GM19328 (cell line): ENCODE measurements at regions not wholly inside any gene's neighbourhood (a gene's known extent, or its start where the extent isn't known, plus 50 kb on each side); places are given as distances from the start of the nearest gene placed in this dataset.
"Not testable (repeated sequence)": the region's sequence is repeated elsewhere in the genome, so short reads cannot be mapped to it uniquely, and the experiment has no call there.

Source experiments
- ATAC-seq: cut with Tn5 transposase; IDR thresholded peaks from one replicate; pipeline ENCODE4 v1.9.1; 2021; ENCODE audit warnings: mild to moderate bottlenecking, moderate library complexity; ENCODE audit not compliant: unreplicated experiment

DNA sequence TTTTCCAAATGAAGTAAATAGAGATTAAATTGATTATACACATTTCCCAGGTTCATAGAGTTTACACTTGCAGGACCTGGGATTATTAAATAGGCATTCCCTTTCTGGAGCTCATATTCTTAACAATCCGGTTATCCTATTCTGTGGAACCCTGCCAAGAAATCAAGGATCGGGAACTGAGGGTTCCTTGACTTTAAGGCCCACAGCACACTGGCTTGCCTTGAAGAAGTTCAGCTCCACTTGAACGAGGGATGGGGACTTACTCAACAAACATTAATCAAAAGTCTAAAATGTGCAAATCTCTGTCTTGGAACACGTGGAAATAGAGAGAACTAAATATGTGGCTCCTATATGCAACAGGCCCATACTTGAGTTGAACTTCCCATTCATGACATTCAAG lies 142.3 kb upstream of the RGPD4 start:
- no peak for ATAC-seq

GRCh38 chr2:107685421-107685986 lies 141.2 kb upstream of the RGPD4 start:
- no peak for ATAC-seq

DNA sequence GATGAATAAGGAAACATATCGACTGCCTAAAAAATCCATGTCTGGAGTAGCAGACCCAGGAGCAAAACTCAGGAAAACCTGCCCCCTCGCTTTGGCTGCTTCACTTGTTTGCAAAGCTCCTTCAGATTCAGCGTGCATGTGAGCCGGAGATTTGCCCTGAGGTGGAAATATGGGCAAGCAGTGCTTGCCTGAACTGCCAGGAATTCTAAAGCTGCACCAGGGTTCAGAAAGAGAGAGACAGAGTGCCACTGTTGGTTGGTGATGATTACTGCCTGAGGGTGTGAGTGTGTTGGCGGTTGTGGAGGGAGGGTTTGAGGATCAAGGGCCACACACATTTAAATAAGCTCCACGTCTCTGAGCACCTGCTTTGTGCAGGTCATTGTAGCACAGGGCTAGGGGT lies 139.6 kb upstream of the RGPD4 start:
- no peak for ATAC-seq

DNA sequence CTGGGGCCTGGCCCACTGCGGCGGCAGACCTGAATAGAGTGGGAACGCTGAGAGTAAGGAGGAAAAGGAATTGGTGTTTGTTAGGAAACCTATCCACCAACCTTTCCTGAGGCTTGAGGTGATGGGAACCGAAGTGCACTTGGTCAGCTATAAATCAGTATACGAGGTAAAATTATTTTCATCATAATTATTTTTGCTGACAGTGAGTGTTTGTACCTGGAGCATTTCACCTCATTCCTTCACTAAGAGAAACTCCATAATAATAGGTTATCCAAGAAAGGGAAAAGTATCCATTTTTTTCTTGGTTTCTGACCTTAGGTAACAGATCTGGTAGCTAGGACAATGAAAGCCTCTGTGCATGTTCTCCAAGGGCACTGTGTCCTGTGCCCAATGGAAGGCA lies 138.6 kb upstream of the RGPD4 start:
- no peak for ATAC-seq

DNA sequence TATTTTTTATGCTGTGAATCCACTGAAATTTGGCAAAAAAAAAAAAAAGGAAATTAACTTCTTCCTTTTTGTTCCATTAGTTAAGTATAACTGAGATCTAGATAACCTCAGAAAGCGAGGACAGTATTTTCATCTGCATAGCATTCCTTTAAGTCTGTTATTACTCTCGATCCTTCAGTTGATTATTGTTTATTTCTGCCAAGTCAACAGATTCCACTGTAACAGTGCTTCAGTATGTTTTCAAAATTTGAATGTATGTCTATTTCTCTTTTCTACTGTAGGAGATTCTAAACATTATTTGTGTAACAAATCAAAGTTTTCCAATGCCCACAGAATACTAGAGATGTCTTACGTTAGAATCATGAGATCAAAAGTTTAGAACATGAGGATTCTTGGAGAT lies 133.1 kb upstream of the RGPD4 start:
- ATAC-seq: no peak

DNA sequence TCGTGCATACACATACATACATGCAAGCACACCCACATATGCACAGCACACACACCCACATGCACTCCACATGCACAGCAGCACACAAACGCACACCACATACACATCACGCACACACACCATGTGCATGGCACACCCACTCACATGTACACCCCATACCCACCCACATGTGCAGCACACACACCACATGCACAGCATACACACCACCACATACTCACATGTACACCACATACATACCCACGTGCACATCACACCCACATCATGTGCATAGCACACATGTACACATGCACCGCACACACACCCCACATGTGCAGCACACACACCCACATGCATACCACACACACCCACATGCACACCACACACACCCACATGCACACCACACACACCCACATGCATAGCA lies 132.0 kb upstream of the RGPD4 start:
- no peak for ATAC-seq

- ATAC-seq: no peak
These were observed 129.3 kb upstream of the RGPD4 start for GRCh38 chr2:107697385-107697784.

- no peak for ATAC-seq
These were observed 127.8 kb upstream of the RGPD4 start for GRCh38 chr2:107698861-107699260.

- ATAC-seq: no peak
These were observed 126.6 kb upstream of the RGPD4 start for GRCh38 chr2:107700073-107700472.

- no peak for ATAC-seq
These were observed 114.8 kb upstream of the RGPD4 start for GRCh38 chr2:107711941-107712340.

DNA sequence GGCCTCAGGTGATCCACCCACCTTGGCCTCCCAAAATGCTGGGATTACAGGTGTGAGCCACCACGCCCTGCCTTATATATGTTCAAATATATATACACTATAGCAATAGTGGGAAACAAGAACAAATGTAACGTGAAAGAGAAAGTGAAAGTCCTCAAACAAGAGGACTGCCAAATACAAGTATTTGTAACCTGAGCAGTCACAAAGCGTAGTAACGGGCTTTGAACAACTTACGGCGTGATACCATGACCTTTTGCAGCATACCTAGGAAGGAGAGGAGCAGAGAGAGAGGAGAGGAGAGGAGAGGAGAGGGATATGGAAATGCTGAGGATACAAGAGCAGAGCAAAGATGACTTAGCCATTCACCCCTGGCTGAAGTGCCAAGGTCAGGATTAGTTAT lies 113.8 kb upstream of the RGPD4 start:
- ATAC-seq: no peak

DNA sequence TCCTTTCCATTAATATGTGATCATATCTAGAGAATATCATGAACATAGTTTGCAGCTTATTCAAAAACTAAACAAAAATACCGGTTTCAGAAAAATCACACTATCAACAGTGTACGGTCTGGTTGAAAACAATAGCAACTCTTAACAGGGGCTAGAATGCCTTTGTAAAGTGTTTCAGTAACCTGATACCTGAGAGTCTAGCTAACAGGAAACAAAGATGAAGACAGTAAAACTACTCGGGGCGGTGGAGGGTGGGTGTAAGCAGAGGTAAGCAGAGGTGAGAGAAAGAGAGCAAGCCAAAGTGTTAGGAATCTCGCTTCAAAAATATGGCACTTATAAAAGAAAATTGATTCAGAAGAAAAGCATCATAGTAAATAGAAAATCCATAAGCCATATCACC lies 109.0 kb upstream of the RGPD4 start:
- ATAC-seq: no peak

GRCh38 chr2:107719141-107719540 lies 107.6 kb upstream of the RGPD4 start:
- ATAC-seq: no peak

- ATAC-seq: no peak
These were observed 106.9 kb upstream of the RGPD4 start for GRCh38 chr2:107719836-107720235.

- ATAC-seq: no peak
These were observed 105.5 kb upstream of the RGPD4 start for GRCh38 chr2:107721178-107721577.

GRCh38 chr2:107721586-107721985 lies 105.1 kb upstream of the RGPD4 start:
- ATAC-seq: no peak

DNA sequence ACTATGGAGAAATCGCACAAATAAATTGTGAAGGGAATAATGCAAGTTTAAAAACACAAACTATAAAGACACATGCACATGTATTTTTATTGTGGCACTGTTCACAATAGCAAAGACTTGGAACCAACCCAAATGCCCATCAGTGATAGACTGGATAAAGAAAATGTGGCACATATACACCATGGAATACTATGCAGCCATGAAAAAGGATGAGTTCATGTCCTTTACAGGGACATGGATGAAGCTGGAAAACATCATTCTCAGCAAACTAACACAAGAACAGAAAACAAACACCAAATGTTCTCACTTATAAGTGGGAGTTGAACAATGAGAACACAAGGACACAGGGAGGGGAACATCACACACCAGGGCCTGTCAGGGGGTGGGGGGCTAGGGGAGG lies 100.9 kb upstream of the RGPD4 start:
- ATAC-seq: not testable (repeated sequence)

DNA sequence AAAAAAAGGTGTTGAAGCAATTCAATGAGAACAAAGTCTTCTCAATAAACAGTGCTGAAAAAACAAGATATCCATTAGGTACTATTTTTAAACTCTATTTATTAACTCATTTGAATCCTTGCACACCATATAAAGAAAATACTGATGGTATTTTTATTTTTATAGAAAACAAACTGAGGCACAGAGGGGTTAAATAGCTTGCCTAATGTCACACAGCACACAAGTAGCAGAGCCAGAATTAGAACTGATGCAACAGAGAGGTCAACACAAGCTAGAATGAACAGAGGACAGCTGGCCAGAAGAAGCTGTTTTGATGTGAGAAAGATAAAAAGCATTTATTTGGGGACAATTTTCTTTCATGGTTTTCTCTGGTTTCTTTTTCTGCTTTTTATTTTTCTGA lies 99.4 kb upstream of the RGPD4 start:
- ATAC-seq: no peak

GRCh38 chr2:107728586-107728985 lies 98.1 kb upstream of the RGPD4 start:
- ATAC-seq: no peak

- no peak for ATAC-seq
These were observed 97.3 kb upstream of the RGPD4 start for GRCh38 chr2:107729440-107729839.

DNA sequence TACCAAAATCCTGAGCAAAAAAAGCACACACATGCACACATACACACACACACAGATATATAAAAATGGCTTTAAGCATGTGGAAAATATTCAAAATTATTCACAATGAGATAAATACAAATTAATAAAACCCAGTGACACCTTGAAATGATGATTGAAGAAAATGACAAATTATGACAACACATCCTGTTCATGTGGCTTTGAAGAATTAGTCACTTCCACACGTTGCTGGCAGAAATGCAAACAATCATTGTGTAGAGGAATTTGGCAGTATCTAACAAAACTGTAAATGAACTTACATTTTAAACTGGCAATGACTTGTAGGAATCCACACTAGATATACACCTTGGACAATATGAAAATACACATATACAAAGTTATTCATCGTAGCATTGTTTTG lies 95.8 kb upstream of the RGPD4 start:
- ATAC-seq: no peak

DNA sequence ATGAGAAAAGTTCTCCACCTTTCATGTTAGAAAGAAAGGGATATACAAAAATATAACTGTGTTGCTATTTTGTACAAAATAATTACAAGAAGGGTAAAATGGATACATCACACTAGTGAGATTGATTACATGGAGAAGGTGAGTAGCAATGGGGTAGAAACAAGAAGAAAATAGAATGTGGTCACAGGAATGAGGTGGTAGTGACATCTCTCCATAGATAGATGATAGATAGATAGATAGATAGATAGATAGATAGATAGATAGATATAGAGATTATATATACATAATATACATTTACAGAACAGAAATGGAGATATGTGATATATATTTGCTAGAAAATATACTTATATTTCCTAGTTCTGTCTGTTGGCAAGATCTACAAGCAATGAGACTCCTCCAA lies 95.3 kb upstream of the RGPD4 start:
- ATAC-seq: no peak

GRCh38 chr2:107735201-107735600 lies 91.5 kb upstream of the RGPD4 start:
- ATAC-seq: no peak

- ATAC-seq: no peak
These were observed 88.9 kb upstream of the RGPD4 start for GRCh38 chr2:107737756-107738155.
